A673 (cell line): ENCODE measurements at regions not wholly inside any gene's neighbourhood (a gene's known extent, or its start where the extent isn't known, plus 50 kb on each side); places are given as distances from the start of the nearest gene placed in this dataset.

Experiments
- BruUV-seq: library from RNA; stranded (reverse); fragments of 400-500 nt; replicated peaks from 2 replicates; lab custom pipeline; 2021; lab: Mats Ljungman, UMichigan
- CTCF ChIA-PET: fragments of 300-600 bp; sonication (Branson Sonifier 250); formaldehyde crosslinking; loops from one replicate; lab custom pipeline; 2022; ENCODE audit warnings: antibody characterized with exemption; lab: Charles Lee
- POLR2A ChIA-PET: fragments of 300-600 bp; sonication (Branson Sonifier 250); formaldehyde crosslinking; loops from one replicate; lab custom pipeline; 2022; ENCODE audit warnings: antibody characterized with exemption; ENCODE audit not compliant: low non-redundant PET; lab: Charles Lee
- DNase-seq: peaks from one replicate; pipeline ENCODE4 v3.0.0-alpha.2; 2015; ENCODE audit warnings: low spot score
- H3K27ac ChIP-seq: fragments of 200-600 bp; sonication (generic); 2 replicates; pipeline ENCODE4 v1.5.1; 2016; ENCODE audit warnings: mixed run types, low read depth, mild to moderate bottlenecking, mixed read lengths, antibody characterized with exemption, low read length; ENCODE audit not compliant: poor library complexity, severe bottlenecking
- H3K27me3 ChIP-seq: fragments of 200-600 bp; sonication (generic); replicated peaks from 2 replicates; pipeline ENCODE4 v1.6.1; 2017; ENCODE audit warnings: mixed run types, low read depth, mild to moderate bottlenecking, mixed read lengths, antibody characterized with exemption, low read length; ENCODE audit not compliant: insufficient read depth, poor library complexity
- H3K36me3 ChIP-seq: fragments of 200-600 bp; sonication (generic); 2 replicates; pipeline ENCODE4 v1.6.1; 2016; ENCODE audit warnings: mixed run types, mild to moderate bottlenecking, mixed read lengths, antibody characterized with exemption, low read length; ENCODE audit not compliant: insufficient read depth, poor library complexity, severe bottlenecking
- H3K4me1 ChIP-seq: fragments of 200-600 bp; sonication (generic); 2 replicates; pipeline ENCODE4 v1.6.1; 2017; ENCODE audit warnings: mixed run types, mild to moderate bottlenecking, mixed read lengths, antibody characterized with exemption, low read length; ENCODE audit not compliant: insufficient read depth, poor library complexity, severe bottlenecking
- H3K4me3 ChIP-seq: fragments of 200-600 bp; sonication (generic); 2 replicates; pipeline ENCODE4 v1.5.1; 2016; ENCODE audit warnings: low read depth, mixed run types, mild to moderate bottlenecking, mixed read lengths, low read length; ENCODE audit not compliant: poor library complexity, severe bottlenecking
- H3K9me3 ChIP-seq: fragments of 200-600 bp; sonication (generic); 2 replicates; pipeline ENCODE4 v1.6.1; 2016; ENCODE audit warnings: mixed run types, low read depth, mild to moderate bottlenecking, mixed read lengths, antibody characterized with exemption, low read length; ENCODE audit not compliant: poor library complexity, severe bottlenecking
- CTCF ChIP-seq: fragments of 300-800, 200-600 bp; sonication (generic); conservative IDR thresholded peaks from 2 replicates; pipeline ENCODE4 v1.5.1; 2017; ENCODE audit warnings: low read depth, mild to moderate bottlenecking, antibody characterized with exemption, low read length, moderate library complexity, mixed read lengths
- EZH2 ChIP-seq: fragments of 200-600 bp; sonication (generic); IDR thresholded peaks from 2 replicates; pipeline ENCODE4 v1.6.1; 2017; ENCODE audit warnings: borderline replicate concordance, low read depth, mild to moderate bottlenecking, mixed read lengths, antibody characterized with exemption, low read length; ENCODE audit not compliant: poor library complexity, severe bottlenecking
- intact Hi-C: fragments of 100-400 bp; cut with micrococcal nuclease; formaldehyde crosslinking; loops from one replicate; pipeline ENCODE4 v1.10.0; 2022; ENCODE audit not compliant: unreplicated experiment

GRCh38 chr6:113513086-113513485, 344.1 kb upstream of the MARCKS start:
- no peak for DNase-seq
- no TSS peak for BruUV-seq
- intact Hi-C loops = no loop called here
- H3K27ac ChIP-seq = no peak overlapping the region
- no peaks in the 10 kb centered on the region for H3K4me1 ChIP-seq
- ChIA-PET CTCF (no interaction called here), POLR2A (no interaction called here)
- H3K4me3 ChIP-seq = no peak overlapping the region
- no peaks in the 10 kb centered on the region for H3K36me3 ChIP-seq
- no peaks in the 10 kb centered on the region for H3K27me3 ChIP-seq
- H3K9me3 ChIP-seq = no peaks in the 10 kb centered on the region
- no peak for TF ChIP-seq CTCF

GRCh38 chr6:113522376-113522775, 334.8 kb upstream of the MARCKS start:
- POLR2A ChIA-PET = no interaction called here
- no peak for TF ChIP-seq CTCF
- no peak for TF ChIP-seq EZH2
- no peaks in the 10 kb centered on the region for H3K4me1 ChIP-seq
- no peaks in the 10 kb centered on the region for H3K27me3 ChIP-seq
- H3K36me3 ChIP-seq = no peaks in the 10 kb centered on the region
- BruUV-seq = no TSS peak
- intact Hi-C loops = no loop called here
- no peaks in the 10 kb centered on the region for H3K9me3 ChIP-seq
- H3K27ac ChIP-seq = no peak overlapping the region
- no peak overlapping the region for H3K4me3 ChIP-seq
- DNase-seq = no peak
- CTCF ChIA-PET = no interaction called here

GRCh38 chr6:113524826-113525225, 332.3 kb upstream of the MARCKS start:
- TF ChIP-seq CTCF = no peak
- TF ChIP-seq EZH2 = no peak
- Histone ChIP-seq H3K4me3 (no peak overlapping the region), H3K4me1 (no peaks in the 10 kb centered on the region), H3K36me3 (no peaks in the 10 kb centered on the region), H3K27me3 (no peaks in the 10 kb centered on the region), H3K9me3 (no peaks in the 10 kb centered on the region), H3K27ac (no peak overlapping the region)
- intact Hi-C loops = no loop called here
- ChIA-PET CTCF (no interaction called here), POLR2A (no interaction called here)
- DNase-seq = no peak
- no TSS peak for BruUV-seq
